SH-SY5Y (cell line): ENCODE measurements at regions not wholly inside any gene's neighbourhood (a gene's known extent, or its start where the extent isn't known, plus 50 kb on each side); places are given as distances from the start of the nearest gene placed in this dataset.

Source experiments
- GATA2 ChIP-seq: IDR thresholded peaks from 2 replicates; pipeline ENCODE4 v1.6.1; 2011; ENCODE audit warnings: mild to moderate bottlenecking, low read depth, low read length
- GATA3 ChIP-seq: IDR thresholded peaks from 2 replicates; pipeline ENCODE4 v1.6.1; 2011; ENCODE audit warnings: low read depth, mild to moderate bottlenecking, low read length, moderate library complexity

- TF ChIP-seq GATA2 (no peak), GATA3 (no peak)
These were observed 202.4 kb downstream of the SEC14L1 start for GRCh38 chr17:77343031-77343800.
